RPMI8226 (cell line): ENCODE measurements at regions not wholly inside any gene's neighbourhood (a gene's known extent, or its start where the extent isn't known, plus 50 kb on each side); places are given as distances from the start of the nearest gene placed in this dataset.
"Not testable (repeated sequence)": the region's sequence is repeated elsewhere in the genome, so short reads cannot be mapped to it uniquely, and the experiment has no call there.

ENCODE experiments used
- DNase-seq: peaks from one replicate; pipeline ENCODE4 v3.0.0-alpha.2; 2015

DNA sequence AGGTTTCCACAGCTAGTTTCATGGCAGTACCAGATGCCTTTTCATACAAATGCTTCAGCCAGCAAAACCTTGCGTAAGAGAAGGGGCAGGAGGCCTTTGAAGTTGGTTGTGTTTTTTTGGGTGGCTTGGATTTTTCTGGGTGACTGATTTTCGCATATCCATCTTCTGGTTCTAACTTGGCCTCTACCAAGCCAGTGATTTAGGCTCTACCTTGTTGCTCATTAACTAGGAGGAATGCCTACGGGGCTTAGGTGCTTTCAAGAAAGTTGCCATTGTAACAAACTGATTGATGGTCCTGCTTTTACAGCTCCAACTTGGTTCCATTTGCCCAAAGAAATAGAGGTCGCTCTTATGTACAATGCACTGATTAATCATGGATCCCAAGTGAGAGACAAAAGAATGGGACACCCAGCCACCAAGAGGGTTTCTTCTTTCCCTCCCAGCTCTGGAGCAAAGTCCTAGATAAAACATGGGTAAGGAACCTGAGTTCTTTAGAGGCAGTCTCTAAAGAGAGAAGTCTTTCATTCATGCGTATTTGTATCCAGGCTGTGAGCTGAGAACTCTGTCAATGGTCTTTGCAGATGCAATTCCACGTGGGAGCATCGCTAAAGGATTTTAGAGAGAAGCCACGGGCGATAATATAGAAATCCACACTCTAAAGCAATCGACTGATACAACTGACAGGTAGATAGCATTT, 92.1 kb upstream of the FGFR2 start:
- DNase-seq = no peak

DNA sequence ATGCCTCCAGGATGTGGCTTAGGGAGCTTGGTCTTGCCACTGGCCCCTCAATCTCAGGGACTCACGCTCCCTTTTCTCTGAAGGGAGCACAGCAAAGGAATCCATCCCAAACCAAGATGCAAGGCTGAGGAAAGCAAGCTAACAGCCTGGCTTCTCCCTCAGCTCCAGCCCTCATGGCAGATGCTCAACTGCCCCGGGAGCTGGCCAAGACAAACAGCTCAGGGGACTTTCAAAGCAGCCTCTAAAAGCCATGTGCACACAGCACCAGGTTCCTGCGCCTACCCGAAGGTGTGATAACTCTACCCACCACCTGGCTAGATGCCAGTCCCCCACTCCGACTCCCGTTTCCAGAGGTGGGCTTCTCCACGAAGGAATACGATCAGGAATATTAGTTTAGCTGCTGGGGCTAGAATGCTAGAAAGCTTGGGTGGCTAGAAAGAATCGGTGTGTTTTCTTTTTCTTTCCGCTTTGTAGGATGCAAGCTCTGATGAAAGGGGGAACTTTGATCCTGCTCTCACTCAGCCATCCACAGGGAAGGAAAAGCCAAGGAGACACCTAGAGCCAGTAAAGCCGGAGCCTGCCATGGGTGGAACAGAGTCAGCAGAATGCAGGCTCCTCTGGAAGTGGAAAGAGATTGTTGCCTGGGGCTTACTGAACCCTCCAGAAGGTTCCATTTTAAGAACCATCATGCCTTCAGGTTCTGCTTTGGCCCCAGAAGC, 89.0 kb upstream of the FGFR2 start:
- no peak for DNase-seq

DNA sequence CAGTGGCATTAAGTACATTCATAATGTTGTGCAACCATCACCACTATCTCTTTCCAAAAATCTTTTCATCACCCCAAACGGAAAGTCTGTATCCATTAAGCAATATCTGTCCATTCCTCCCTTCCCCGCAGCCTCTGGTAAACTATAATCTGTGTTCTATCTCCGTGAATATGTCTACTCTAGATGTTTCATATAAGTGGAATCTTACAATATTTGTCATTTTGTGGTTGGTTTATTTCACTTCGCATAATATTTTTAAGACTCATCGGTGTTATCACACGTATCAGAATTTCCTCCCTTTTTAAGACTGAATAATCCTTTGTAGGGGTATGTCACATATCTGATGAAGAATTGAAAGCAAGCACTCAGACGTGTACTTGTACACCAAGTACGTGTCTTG, 86.0 kb upstream of the FGFR2 start:
- no peak for DNase-seq

DNA sequence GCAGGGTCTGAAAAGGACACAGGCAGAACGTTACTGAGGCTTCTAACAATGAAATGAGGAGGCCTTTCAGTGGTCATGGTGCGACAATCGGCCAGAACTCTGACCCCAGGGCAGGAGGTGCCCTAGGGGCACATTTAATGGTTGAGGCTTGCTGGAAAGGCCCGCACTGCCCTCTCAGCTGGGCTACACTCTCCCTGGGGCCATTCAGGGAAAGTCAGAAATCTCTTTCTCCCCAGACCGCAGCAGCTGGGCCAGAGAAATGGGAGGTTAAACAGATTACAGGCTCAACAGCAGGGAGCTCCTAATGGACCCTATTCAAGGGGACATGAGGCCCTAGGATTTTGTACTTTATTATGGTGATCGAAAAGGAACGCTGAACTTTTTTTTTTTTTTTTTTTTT, 85.6 kb upstream of the FGFR2 start:
- DNase-seq = no peak

DNA sequence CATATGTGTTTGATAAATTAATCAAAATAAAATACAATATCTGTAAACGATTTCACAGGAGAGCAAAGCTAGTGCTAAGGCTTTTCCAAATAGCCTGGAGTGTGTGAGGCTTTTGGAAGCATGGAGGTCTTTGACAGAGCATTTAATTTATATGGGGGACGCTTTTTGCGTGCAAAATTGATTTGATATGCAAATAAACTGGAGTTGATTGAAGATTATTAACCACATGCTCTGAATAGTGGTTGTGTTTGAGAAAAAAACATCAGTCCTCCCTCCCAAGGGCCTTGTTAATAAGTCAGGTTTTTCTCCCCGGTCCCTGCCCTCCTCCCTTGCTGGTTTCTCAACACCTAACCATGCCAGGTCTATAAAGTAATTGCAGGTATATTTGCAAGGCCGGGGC, 85.1 kb upstream of the FGFR2 start:
- DNase-seq = no peak

DNA sequence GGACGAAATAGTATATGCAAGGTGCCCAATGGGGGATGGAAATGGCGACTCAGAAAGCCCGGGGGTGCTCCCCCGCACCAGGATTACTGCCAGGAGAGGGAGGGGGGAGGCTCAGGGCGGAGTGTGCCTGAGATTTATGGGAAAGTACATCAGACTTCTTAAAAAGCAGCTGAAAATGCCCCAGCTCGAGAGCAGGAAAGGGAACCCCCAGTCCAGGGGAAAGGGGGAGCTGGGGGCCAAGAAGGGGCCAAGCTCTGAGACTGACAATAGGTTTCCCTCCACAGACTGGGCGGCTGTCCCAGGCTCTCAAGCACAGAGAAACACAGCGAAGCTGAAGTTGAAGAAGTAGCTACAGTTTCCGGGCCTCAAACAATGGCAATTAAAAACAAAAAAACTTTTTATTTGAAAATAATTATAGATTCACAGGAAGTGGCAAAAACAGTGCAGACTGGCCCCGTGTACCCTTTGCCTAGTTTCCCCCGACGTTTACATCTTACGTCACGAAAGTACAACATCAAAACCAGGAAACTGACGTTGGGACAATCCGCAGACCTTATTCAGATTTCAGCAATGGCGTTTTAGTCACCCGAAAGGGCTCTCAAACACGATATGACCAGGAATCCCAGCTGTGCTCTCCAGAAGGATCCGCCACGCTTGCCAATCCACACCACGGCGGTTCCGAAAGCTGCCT, 83.9 kb upstream of the FGFR2 start:
- DNase-seq = no peak

DNA sequence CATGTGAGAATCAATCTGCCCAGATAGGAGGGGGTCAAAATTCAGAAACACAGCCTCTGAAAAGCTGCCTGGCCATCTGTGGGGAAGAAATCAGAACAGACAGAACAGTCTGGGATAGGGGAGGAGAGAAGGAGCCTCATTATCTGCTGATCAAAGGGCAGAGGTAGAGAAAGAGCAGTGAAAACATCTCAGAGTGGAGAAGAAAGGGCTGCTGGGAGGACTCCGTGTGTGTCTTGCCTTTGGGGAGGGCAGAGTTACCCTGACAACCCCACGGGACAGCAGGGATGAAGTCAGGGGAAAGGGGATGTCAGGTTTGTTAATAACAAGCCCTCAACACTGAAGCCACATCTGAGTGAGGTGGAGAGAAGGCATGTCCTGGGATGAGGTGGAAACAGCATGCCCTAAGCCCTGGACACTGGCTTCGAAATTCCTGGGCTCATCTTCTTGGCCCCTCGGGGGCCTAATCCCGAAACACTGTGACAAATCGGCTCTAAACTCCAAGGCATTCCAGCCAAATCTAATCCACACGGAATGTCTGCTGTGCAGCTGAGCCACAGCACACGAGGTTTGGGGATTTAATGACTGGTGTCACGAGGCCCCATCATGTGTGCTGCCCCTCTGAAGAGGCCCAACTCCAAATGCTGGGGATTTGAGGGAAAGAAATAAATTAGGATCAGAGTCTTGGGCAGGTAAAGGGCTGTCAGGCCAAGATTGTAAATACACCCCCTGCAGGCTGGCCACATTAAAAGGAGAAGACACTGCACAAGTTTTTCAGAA, 82.8 kb upstream of the FGFR2 start:
- no peak for DNase-seq

DNA sequence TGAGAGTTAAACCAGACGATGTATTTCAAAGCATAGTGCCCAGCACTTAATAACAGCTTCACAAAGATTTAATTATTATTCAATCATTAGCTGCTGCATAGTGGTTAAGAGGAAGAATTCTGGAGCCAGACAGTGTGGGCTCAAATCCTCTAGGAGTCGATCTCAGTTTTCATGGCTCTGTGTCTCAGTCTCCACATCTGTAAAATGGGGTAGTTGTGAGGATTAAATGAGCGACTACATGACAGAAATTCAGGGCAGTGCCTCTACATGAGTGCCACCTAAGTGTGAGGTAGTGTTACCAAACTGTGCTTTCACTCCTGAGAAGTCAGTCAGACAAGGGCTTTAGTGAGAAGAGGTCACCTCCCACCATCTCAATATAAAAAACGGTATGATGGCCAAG, 81.7 kb upstream of the FGFR2 start:
- no peak for DNase-seq

DNA sequence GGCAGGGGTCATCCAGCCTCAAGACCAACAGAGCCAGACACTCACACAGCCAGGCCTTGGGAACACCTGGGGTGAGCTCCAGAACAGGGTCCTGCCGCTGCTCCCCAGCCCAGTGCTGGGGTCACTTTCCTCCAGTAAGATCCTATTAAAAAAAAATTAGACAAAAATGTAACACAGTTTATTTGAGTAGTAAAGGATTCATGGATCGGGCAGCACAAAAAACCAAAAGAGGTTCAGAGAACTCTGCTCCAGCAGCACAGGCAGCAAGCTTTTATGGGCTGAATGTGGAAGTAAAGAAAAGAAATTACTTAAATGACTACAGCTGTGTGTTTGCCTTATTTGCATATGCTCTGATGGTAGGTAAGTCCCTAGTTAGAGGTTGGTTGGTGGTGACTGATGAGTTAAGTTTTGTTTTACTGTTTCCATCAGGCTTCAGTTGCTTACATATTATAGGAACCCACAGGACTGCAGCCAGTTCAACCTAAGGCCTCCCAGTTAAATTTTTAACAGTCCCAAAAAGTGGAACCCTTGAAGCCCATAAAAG, 80.5 kb upstream of the FGFR2 start:
- DNase-seq = no peak

DNA sequence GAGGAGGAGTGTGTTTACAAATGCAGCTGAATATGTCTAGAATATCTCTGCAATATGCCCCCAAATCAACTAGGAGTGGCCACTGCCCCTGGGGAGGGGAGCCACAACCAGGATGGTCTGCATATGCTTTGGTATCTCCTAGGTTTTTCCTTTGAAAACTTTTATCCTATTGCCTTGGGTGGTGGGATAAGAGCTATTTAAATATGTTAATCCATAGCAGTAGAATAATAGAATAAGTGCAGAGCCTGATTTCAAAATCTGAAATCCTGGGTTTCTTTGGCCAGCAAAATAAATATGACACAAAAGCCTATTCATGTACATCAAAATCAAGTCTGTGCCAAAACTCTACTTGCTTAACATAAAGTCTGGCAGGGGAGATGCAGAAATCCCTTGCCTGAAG, 79.6 kb upstream of the FGFR2 start:
- DNase-seq = no peak

DNA sequence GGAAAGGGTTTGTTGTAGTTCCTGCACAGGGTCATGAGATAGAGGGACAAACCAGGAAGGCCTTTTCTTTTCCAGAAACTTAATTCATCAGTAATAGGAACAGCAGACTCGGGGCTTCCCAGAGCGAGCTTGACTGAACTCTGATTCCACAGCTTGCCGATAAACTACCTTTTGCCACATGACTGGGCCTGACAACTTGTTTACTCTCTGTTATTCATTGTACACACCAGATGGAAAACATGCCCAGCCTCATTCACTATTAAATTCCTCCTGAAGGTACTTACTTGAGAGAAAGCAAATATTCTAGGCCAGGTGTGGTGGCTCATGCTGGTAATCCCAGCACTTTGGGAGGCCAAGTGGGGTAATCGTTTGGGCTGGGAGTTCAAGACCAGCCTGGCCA, 77.1 kb upstream of the FGFR2 start:
- no peak for DNase-seq

DNA sequence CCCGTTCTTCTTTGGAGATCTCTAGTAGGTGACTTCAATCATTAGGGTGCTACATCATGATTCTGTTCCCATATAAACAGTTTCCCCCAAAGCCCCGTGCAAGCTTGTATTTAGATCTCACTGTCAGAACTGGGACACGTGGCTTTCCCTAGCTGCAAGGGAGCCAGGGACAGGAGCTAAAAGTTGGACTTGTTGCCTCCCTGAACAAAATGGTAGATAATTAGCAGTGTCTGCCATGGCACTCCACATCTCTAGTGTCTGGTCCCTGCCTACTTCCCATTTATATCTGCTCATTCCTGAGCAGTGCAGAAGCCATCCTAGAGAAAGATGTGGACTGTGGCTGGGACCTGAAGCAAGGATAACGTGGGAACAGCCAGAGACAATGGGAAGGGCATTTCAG, 76.6 kb upstream of the FGFR2 start:
- DNase-seq = no peak

DNA sequence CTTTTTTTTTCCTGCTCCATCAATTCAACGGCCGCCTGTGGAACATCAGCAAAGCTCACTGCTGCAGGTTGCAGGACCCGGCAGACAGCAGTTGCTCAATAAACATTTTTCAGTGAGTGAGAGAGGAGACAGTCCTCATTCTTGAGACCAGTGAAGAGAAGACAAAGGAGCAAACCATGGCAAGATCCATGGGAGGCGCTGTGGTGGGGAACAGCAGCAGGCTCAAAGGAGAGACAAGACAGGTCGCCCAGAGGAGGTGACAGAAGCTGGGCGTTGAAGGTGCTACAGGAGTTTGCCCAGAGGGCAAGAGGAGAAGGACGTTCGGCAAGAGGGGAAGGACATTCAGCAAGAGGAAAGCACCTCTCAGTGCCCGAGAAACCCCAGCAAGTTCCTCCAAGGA, 74.5 kb upstream of the FGFR2 start:
- DNase-seq = no peak

DNA sequence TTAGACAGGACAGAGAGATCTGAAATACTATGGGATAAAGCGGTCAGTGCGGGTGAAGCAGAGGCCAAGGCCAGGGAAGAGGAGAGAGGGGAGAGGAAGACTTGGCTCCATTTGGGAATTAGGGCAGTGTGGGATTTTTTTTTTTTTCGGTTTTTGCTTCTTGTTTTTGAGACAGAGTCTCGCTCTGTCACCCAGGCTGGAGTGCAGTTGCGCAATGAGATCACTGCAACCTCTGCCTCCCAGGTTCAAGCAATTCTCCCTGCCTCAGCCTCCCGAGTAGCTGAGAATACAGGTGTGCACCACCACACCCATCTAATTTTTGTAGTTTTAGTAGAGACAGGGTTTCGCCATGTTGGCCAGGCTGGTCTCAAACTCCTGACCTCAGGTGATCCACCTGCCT, 71.6 kb upstream of the FGFR2 start:
- DNase-seq = not testable (repeated sequence)

DNA sequence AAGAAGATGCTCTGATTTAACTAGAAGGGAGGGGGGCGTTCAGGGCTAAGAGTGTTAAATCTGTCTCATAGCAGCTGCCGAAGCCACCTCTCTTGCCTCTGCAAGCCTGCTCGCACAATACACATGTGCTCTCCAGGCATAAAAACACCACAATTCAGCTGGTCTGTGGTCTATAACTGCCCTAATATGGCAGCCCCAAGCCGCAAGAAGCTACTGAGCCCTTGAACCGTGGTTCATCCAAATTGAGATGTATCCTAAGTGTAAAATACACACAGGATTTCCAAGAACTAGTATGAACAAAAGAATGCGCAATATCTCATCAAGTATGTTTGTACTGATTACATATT, 70.8 kb upstream of the FGFR2 start:
- DNase-seq = no peak

DNA sequence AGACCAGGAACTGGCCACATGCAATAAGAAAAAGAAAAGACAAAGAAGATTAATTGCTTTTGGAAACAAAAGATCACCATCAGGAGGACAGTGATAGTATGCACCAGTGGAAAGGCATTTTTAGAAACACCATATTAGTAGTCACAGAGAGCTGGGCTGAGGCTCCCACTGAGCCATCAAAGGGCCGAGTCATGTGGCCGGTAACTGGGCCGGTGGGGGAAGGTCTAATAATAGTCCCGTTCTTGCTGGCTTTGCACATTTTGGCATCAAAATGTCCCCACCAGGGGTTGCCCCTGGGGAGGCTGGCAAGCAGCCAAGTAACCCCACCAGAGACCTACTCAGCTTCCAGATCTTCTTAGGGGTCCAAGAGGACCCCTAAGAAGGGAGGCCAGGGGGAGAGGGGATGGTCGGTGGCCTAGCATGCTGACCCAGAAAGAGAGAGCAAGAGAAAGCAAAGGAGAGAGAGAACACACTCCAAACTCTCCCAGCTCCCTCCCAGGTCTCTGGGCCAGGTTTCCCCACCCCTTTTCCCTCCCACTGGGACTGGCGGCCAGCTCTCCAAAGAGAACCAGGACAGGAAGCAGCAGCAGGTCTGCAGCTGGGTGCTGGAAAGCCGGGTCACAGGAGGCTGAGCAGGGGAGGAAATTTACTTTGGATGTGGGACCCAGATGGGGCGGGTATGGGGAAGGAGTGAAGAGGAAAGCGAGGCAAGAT, 70.2 kb upstream of the FGFR2 start:
- no peak for DNase-seq

DNA sequence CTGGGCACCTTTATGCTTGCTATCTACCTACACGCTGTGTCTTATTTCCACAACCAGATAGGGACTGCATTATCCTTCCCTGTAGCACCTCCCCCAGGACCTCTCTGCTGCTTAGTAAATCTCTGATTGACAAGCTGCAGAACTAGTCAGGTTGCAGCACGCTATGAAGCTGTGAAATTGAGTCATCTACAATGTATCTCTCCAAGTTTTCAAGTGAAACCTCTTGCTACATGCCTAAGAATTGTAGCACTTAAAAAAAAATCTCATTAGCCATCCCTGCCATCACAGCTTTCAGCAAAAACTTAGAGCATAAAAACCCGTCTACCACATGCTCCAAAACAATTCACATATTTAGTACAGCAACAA, 69.7 kb upstream of the FGFR2 start:
- no peak for DNase-seq

DNA sequence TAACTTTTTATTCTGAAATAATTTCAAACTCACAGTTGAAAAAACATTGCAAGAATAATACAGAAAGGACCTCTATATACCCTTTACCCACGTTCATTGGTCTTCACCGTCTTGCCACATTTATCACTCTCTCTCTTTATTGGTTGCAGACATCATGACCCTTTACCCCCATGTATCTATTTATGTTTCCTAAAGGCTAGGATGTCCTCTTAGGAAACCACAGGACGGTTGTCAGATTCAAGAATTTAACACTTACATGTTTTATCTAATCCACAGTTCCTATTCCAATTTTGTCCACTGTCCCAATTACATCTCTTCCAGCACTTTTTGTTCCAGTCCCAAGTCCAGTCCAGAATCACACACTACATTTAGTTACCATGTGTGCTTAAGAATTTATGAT, 67.6 kb upstream of the FGFR2 start:
- no peak for DNase-seq

DNA sequence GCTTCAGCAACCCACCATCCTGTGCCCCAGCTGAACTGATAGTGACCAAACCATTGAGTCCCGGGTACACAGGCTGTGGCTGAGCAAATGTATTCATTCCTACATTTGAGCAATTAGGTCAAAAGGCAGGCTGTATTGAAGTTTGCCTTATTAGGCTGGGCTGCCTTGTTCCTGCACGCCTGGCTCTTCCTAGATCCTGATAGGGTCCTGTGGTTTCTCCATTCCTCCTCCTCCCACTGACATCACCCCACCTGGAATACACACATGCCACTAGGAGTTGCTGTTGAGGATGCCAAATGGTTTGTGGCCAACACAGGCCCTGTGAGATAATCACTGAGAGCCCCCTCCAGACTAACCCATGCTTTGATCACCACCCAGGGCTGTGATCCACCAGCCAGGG, 66.4 kb upstream of the FGFR2 start:
- DNase-seq = no peak

DNA sequence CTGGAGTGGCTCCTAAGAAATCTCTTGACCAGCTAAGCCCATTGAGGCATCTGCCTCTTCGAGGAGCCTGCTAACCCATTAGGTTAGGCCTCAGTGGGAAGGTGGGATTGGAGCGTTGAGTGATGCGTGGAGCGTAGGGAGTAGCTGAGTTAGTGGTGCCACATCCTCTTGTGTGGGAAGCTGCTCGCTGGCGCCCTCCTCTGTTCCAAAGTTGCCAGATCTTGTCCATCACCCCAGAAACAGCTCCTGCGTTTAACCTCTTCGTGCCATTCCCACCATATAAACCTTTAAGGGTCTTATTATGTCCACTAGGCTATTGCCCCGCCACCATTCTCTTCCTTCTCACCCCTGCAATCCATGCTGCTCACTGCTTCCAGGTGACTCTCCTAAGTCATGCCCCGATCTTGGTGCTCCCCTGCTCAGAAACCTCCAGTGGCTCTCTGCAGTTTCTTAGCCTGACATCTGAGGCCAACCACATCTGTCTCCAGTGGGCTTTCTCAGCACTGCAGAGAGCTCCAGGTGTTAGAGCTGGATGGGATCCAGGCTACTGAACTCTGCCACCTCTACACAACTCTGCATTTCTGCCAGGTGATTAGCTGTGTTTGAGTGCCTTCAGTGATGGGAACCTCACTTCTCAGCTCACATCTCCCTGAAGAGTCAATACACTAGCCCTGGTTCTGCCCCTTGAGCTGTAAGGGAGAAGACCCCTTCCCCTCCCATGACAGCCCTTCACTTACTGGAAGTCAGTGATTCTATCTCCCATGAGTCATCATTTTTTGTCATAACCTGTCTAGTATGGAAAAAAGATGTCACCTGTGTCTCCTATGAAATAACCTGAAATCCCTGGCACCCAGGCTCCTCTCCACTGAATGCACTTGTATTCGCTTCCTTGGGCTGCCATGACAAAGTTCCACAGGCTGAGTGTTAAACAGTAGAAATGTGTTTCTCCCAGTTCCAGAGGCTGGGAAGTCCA, 65.0 kb upstream of the FGFR2 start:
- peak; percentile 54 for DNase-seq

DNA sequence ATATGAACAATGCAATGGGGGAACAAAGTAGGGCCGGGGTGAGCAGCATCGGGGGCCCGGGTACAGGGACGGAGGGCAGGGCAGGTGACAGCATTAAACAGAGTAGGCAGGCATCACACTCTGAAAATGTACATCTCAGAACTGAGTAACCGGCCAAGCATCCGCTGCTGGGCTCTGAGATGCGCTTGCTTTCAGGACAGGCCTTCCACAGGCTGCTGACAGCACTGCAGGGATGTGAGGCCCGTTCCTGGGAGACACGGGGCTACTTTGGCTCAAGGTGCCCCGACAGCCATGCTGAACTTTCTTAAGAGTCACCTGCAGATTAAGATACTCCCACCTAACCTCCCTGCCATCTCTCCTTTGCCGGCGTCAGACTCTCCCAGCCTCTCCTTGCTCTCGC, 64.3 kb upstream of the FGFR2 start:
- no peak for DNase-seq

DNA sequence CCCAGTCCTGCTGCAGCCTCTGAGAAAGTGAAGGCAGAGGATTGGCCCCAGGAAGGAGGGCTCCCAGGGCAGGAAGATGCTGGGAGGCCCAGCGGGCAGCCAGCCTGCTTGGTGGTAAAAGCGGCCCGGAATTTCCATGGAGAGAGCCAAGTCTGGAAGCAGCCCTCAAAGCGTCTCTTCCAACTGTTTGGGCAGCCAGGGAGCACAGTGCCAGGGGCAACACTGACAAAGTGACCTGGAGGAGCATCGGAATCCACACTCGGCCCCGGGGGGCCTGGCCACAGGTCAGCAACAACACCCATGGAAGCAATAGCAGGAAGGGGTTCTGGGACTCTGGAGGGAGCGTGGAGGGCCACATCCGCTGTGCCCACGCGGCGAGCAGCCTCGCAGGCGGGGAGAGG, 63.2 kb upstream of the FGFR2 start:
- no peak for DNase-seq
